ENCODE measurements at regions not wholly inside any gene's neighbourhood (a gene's known extent, or its start where the extent isn't known, plus 50 kb on each side); places are given as distances from the start of the nearest gene placed in this dataset.

GRCh38 chr4:100970414-100970813 lies 376.9 kb downstream of the PPP3CA start:
- DNase-seq: no peak

GRCh38 chr4:100969925-100970324 lies 377.4 kb downstream of the PPP3CA start:
- DNase-seq: no peak

GRCh38 chr4:100968046-100968445 lies 379.3 kb downstream of the PPP3CA start:
- no peak for DNase-seq

GRCh38 chr4:100963627-100964026 lies 383.7 kb downstream of the PPP3CA start:
- no peak for DNase-seq

GRCh38 chr4:100962698-100963097 lies 384.6 kb downstream of the PPP3CA start:
- DNase-seq: no peak

- DNase-seq: no peak
Measured at GRCh38 chr4:100960232-100960631, 387.1 kb downstream of the PPP3CA start.

- DNase-seq: no peak
Measured at GRCh38 chr4:100954046-100954445, 393.3 kb downstream of the PPP3CA start.

- no peak for DNase-seq
Measured at GRCh38 chr4:100953616-100954015, 393.7 kb downstream of the PPP3CA start.

- DNase-seq: no peak
Measured at GRCh38 chr4:100952590-100952989, 394.7 kb downstream of the PPP3CA start.

- DNase-seq: no peak
Measured at GRCh38 chr4:100949350-100949935, 397.9 kb downstream of the PPP3CA start.

GRCh38 chr4:100948911-100949310 lies 398.4 kb downstream of the PPP3CA start:
- DNase-seq: no peak

- no peak for DNase-seq
Measured at GRCh38 chr4:100945789-100946188, 401.5 kb downstream of the PPP3CA start.

GRCh38 chr4:100938698-100939097 lies 408.6 kb downstream of the PPP3CA start:
- DNase-seq: no peak

GRCh38 chr4:100936661-100937375 lies 410.5 kb downstream of the PPP3CA start:
- no peak for DNase-seq

GRCh38 chr4:100935090-100935489 lies 412.2 kb downstream of the PPP3CA start:
- no peak for DNase-seq

- no peak for DNase-seq
Measured at GRCh38 chr4:100933628-100934027, 413.7 kb downstream of the PPP3CA start.

GRCh38 chr4:100929758-100930157 lies 411.9 kb upstream of the EMCN start:
- DNase-seq: peak; percentile 10

- DNase-seq: no peak
Measured at GRCh38 chr4:100929135-100929534, 411.3 kb upstream of the EMCN start.

GRCh38 chr4:100926039-100926717 lies 408.4 kb upstream of the EMCN start:
- no peak for DNase-seq

- peak; percentile 14 for DNase-seq
Measured at GRCh38 chr4:100913685-100914084, 395.9 kb upstream of the EMCN start.

GRCh38 chr4:100908540-100908939 lies 390.7 kb upstream of the EMCN start:
- no peak for DNase-seq

- DNase-seq: no peak
Measured at GRCh38 chr4:100907465-100908454, 389.9 kb upstream of the EMCN start.

GRCh38 chr4:100906973-100907372 lies 389.2 kb upstream of the EMCN start:
- no peak for DNase-seq
